ENCODE measurements at regions not wholly inside any gene's neighbourhood (a gene's known extent, or its start where the extent isn't known, plus 50 kb on each side); places are given as distances from the start of the nearest gene placed in this dataset.

DNA sequence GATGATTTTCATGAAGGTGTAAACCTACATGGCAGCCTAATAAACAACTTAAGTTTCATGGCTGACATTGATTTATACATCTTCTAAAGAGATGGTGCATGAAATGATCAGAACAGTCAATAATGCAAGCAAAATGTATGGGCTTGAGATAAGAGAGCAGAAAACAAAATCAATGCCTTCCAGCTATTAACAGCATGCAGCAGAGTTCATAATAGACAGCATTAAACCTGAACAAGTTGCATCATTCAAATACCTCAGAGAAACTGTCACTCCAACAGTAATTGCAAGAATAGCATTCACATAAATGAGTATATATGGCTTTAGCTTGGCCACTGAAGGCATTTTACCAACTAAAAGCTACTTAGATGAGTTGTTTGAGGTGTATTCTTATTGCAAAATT is 319.6 kb upstream of the ARID1B start:
- Mint-ChIP-seq H3K4me3 (no peak overlapping the region), H3K27ac (no peak overlapping the region), H3K27me3 (peaks cover 0 to 10% (median 0%) of the 10 kb centered on the region in 3 donors), H3K9me3 (peaks cover 0 to 3% (median under 1%) of the 10 kb centered on the region in 7 donors), H3K36me3 (no peaks in the 10 kb centered on the region), H3K4me1 (peaks cover 0 to 3% (median 0%) of the 10 kb centered on the region in 3 donors)
- ATAC-seq (ENCODE audit: low read depth in 2 of 2), result no peak
- DNase-seq, result no peak

DNA sequence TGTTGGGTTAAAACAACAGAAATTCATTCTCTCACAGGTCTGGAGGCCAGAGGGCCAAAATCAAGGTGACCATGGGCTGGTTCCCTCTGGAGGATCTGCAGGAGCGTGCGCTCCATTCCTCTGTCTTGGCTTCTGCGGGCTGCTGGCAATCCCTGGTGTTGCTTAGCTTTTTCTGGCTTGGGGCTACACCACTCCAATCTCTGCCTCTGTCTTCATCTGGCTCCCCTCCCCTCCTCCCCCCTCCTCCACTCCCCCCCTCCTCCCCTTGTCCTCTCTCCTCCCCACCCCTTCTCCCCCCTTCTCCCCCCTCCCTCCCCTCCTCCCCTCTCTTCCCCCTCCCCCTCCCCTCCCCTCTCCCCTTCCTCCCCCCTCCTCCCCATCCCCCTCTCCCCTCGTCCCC is 321.3 kb upstream of the ARID1B start:
- H3K4me1 Mint-ChIP-seq, result peaks cover 0 to 3% (median 0%) of the 10 kb centered on the region in 3 donors
- DNase-seq, result no peak
- H3K27ac Mint-ChIP-seq, result peak overlapping the region in 1 of 6 donors; percentile 61
- H3K9me3 Mint-ChIP-seq, result peaks cover 0 to 5% (median 3%) of the 10 kb centered on the region in 7 donors
- no peak for ATAC-seq (ENCODE audit: low read depth in 2 of 2)
- peaks cover 0 to 5% (median 0%) of the 10 kb centered on the region in 3 donors for H3K27me3 Mint-ChIP-seq
- no peak overlapping the region for H3K4me3 Mint-ChIP-seq
- H3K36me3 Mint-ChIP-seq, result no peaks in the 10 kb centered on the region

DNA sequence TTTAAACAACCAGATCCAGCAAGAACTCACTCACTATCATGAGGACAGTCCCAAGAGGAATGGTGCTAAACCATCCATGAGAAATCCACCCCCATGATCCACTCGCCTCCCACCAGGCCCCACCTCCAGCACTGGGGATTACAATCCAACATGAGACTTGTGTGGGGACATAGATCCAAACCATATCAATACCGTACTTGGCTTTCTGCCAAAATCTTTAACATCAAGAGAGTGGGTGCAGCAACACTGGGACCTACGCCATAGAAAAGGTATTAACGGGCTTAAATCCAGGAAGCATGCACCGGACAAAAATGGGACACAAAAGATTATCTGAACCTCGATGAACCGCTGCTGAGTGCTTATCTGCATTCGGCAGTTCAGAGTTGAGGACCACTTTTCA is 322.3 kb upstream of the ARID1B start:
- Mint-ChIP-seq H3K4me3 (no peak overlapping the region), H3K36me3 (no peaks in the 10 kb centered on the region), H3K27me3 (peaks cover 0 to 5% (median 0%) of the 10 kb centered on the region in 3 donors), H3K4me1 (peaks cover 0 to 5% (median 3%) of the 10 kb centered on the region in 3 donors), H3K9me3 (peaks cover 0 to 8% (median 3%) of the 10 kb centered on the region in 7 donors), H3K27ac (peak overlapping the region in 3 of 6 donors; percentile 28 to 45 (median 39))
- ATAC-seq (ENCODE audit: low read depth in 2 of 2), result no peak
- no peak for DNase-seq

DNA sequence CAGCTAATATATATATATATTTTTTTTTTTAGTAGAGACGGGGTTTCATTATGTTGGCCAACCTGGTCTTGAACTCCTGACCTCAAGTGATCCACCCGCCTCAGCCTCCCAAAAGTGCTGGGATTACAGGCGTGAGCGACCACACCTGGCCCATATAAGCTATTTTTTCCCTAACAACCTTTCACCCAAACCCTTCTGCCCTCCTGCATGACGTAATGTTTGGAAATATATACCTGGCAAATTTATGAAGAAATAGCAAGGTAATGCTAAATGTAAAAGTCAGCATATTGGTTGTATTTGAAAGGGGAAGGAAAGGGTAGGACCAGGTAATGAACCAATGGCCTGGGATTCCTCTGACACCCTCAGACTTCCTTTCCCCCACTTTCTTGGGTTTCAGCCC is 325.5 kb upstream of the ARID1B start:
- H3K9me3 Mint-ChIP-seq, result peaks cover 0 to 8% (median 3%) of the 10 kb centered on the region in 7 donors
- peaks cover 0 to 5% (median 0%) of the 10 kb centered on the region in 3 donors for H3K27me3 Mint-ChIP-seq
- no peak overlapping the region for H3K27ac Mint-ChIP-seq
- no peak overlapping the region for H3K4me3 Mint-ChIP-seq
- peaks cover 0 to 9% (median 7%) of the 10 kb centered on the region in 3 donors for H3K4me1 Mint-ChIP-seq
- ATAC-seq (ENCODE audit: low read depth in 2 of 2), result no peak
- no peaks in the 10 kb centered on the region for H3K36me3 Mint-ChIP-seq
- no peak for DNase-seq

GRCh38 chr6:156451088-156451487 is 326.1 kb upstream of the ARID1B start:
- H3K27ac Mint-ChIP-seq, result no peak overlapping the region
- DNase-seq (no peak), ATAC-seq (ENCODE audit: low read depth in 2 of 2) (no peak)
- peaks cover 0 to 9% (median 7%) of the 10 kb centered on the region in 3 donors for H3K4me1 Mint-ChIP-seq
- H3K27me3 Mint-ChIP-seq, result peaks cover 0 to 5% (median 0%) of the 10 kb centered on the region in 3 donors
- H3K36me3 Mint-ChIP-seq, result no peaks in the 10 kb centered on the region
- H3K4me3 Mint-ChIP-seq, result no peak overlapping the region
- H3K9me3 Mint-ChIP-seq, result peaks cover 0 to 8% (median 3%) of the 10 kb centered on the region in 7 donors

GRCh38 chr6:156450421-156450820 is 326.8 kb upstream of the ARID1B start:
- DNase-seq (no peak), ATAC-seq (ENCODE audit: low read depth in 2 of 2) (no peak)
- peaks cover 0 to 8% (median 3%) of the 10 kb centered on the region in 7 donors for H3K9me3 Mint-ChIP-seq
- peak overlapping the region in 1 of 6 donors; percentile 44 for H3K27ac Mint-ChIP-seq
- H3K36me3 Mint-ChIP-seq, result no peaks in the 10 kb centered on the region
- H3K4me3 Mint-ChIP-seq, result no peak overlapping the region
- H3K4me1 Mint-ChIP-seq, result peaks cover 0 to 9% (median 7%) of the 10 kb centered on the region in 3 donors
- peaks cover 0 to 5% (median 0%) of the 10 kb centered on the region in 3 donors for H3K27me3 Mint-ChIP-seq

- DNase-seq, result no peak
- H3K4me1 Mint-ChIP-seq, result peaks cover 0 to 9% (median 4%) of the 10 kb centered on the region in 3 donors
- no peak for ATAC-seq (ENCODE audit: low read depth in 2 of 2)
- no peak overlapping the region for H3K27ac Mint-ChIP-seq
- H3K27me3 Mint-ChIP-seq, result peaks cover 0 to 5% (median 0%) of the 10 kb centered on the region in 3 donors
- H3K9me3 Mint-ChIP-seq, result peaks cover 2 to 8% (median 3%) of the 10 kb centered on the region in 7 donors
- no peak overlapping the region for H3K4me3 Mint-ChIP-seq
- H3K36me3 Mint-ChIP-seq, result no peaks in the 10 kb centered on the region
Observed at GRCh38 chr6:156449569-156449968, 327.6 kb upstream of the ARID1B start.

- DNase-seq, result no peak
- H3K36me3 Mint-ChIP-seq, result no peaks in the 10 kb centered on the region
- no peak overlapping the region for H3K27ac Mint-ChIP-seq
- no peak for ATAC-seq (ENCODE audit: low read depth in 2 of 2)
- H3K4me1 Mint-ChIP-seq, result peaks cover 0 to 9% (median 4%) of the 10 kb centered on the region in 3 donors
- H3K27me3 Mint-ChIP-seq, result peaks cover 0 to 5% (median 4%) of the 10 kb centered on the region in 3 donors
- no peak overlapping the region for H3K4me3 Mint-ChIP-seq
- H3K9me3 Mint-ChIP-seq, result peaks cover under 1 to 9% (median 4%) of the 10 kb centered on the region in 7 donors
Observed at GRCh38 chr6:156449128-156449527, 328.1 kb upstream of the ARID1B start.

- Mint-ChIP-seq H3K4me3 (no peak overlapping the region), H3K9me3 (peaks cover 0 to 9% (median 4%) of the 10 kb centered on the region in 7 donors), H3K27ac (peak overlapping the region in 1 of 6 donors; percentile 21), H3K27me3 (peaks cover 0 to 5% (median 5%) of the 10 kb centered on the region in 3 donors), H3K4me1 (peaks cover 0 to 9% (median 4%) of the 10 kb centered on the region in 3 donors), H3K36me3 (no peaks in the 10 kb centered on the region)
- DNase-seq (no peak), ATAC-seq (ENCODE audit: low read depth in 2 of 2) (no peak)
Observed at GRCh38 chr6:156448579-156448978, 328.6 kb upstream of the ARID1B start.

DNA sequence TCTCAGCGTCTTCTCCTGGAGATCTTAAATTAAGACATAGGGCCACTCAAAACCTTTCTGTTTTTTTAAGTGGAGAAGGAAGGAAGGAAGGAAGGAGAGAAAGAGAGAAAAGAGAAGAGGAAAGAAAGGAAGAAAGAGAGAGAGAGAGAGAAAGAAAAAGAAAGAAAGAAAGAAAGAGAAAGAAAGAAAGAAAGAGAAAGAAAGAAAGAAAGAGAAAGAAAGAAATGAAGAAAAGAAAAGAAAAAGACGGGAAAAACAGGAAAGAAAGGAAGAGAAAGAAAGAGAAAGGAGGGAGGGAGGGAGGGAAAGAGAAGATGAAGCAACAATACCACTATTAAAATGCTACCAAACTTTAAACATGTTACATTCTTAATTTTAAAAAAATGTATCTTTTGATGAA is 336.5 kb upstream of the ARID1B start:
- ATAC-seq (ENCODE audit: low read depth in 2 of 2) (no peak), DNase-seq (no peak)
- H3K27me3 Mint-ChIP-seq, result peaks cover 0 to 14% (median 0%) of the 10 kb centered on the region in 3 donors
- no peak overlapping the region for H3K27ac Mint-ChIP-seq
- no peaks in the 10 kb centered on the region for H3K4me1 Mint-ChIP-seq
- H3K9me3 Mint-ChIP-seq, result peaks cover 0 to 9% (median 5%) of the 10 kb centered on the region in 7 donors
- H3K36me3 Mint-ChIP-seq, result peaks cover 0 to 15% of the 10 kb centered on the region in 2 donors
- no peak overlapping the region for H3K4me3 Mint-ChIP-seq

DNA sequence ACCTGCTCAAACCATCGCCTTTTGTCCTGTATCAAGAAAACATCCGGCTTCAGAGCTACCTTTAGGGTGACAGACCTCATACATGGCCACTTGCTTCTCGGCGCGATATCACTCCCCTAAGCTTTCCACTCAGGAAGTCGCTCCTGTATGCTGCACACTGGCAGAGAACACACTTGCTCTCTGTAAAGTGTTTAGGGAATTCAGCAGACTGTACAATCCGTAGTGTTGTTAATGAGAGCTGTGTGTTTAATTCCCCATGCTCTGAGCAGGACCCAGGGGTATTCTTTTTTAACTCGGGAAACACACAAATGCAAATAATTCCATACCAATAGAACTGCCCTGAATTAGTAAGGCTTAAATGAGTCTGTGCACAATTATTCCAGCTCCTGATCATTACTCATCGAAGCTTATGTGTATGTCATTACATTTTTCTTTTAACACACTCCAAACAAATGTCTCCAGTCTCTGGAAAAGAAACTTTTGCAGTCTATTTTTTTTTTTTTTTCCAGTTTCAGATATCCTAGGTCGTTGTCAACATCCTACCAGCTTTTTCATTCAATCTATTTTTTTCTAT is 338.7 kb upstream of the ARID1B start:
- H3K4me3 Mint-ChIP-seq, result no peak overlapping the region
- peaks cover 0 to 9% (median 5%) of the 10 kb centered on the region in 3 donors for H3K27me3 Mint-ChIP-seq
- no peak overlapping the region for H3K27ac Mint-ChIP-seq
- peaks cover 0 to 15% of the 10 kb centered on the region in 2 donors for H3K36me3 Mint-ChIP-seq
- H3K9me3 Mint-ChIP-seq, result peaks cover 0 to 10% (median 4%) of the 10 kb centered on the region in 7 donors
- ATAC-seq (ENCODE audit: low read depth in 2 of 2) (no peak), DNase-seq (no peak)
- no peaks in the 10 kb centered on the region for H3K4me1 Mint-ChIP-seq

GRCh38 chr6:156437121-156437879 is 339.9 kb upstream of the ARID1B start:
- Mint-ChIP-seq H3K27ac (no peak overlapping the region), H3K4me1 (no peaks in the 10 kb centered on the region), H3K36me3 (peaks cover 0 to 15% of the 10 kb centered on the region in 2 donors), H3K9me3 (peaks cover 0 to 10% (median 4%) of the 10 kb centered on the region in 7 donors), H3K27me3 (peaks cover 0 to 9% (median 5%) of the 10 kb centered on the region in 3 donors), H3K4me3 (no peak overlapping the region)
- DNase-seq (no peak), ATAC-seq (ENCODE audit: low read depth in 2 of 2) (no peak)

GRCh38 chr6:156434795-156435190 is 342.4 kb upstream of the ARID1B start:
- Mint-ChIP-seq H3K4me1 (no peaks in the 10 kb centered on the region), H3K36me3 (no peaks in the 10 kb centered on the region), H3K9me3 (peaks cover 0 to 10% (median 0%) of the 10 kb centered on the region in 7 donors), H3K27ac (no peak overlapping the region), H3K4me3 (no peak overlapping the region), H3K27me3 (peaks cover 0 to 5% (median 2%) of the 10 kb centered on the region in 3 donors)
- DNase-seq (no peak), ATAC-seq (ENCODE audit: low read depth in 2 of 2) (no peak)

All from naive B cell (primary cell).